Activated T-helper 1 cell treated with anti-CD3 and anti-CD28 coated beads, Interleukin-2, amount 50 U/mL, for 16 hours (primary cell): ENCODE measurements at regions not wholly inside any gene's neighbourhood (a gene's known extent, or its start where the extent isn't known, plus 50 kb on each side); places are given as distances from the start of the nearest gene placed in this dataset.

Source experiments
- DNase-seq, 2 donors: peaks; one replicate each; pipeline ENCODE4 v3.0.0-alpha.2; 2020; ENCODE audit warnings: low read depth in 1 of 2, low spot score in 1 of 2

DNA sequence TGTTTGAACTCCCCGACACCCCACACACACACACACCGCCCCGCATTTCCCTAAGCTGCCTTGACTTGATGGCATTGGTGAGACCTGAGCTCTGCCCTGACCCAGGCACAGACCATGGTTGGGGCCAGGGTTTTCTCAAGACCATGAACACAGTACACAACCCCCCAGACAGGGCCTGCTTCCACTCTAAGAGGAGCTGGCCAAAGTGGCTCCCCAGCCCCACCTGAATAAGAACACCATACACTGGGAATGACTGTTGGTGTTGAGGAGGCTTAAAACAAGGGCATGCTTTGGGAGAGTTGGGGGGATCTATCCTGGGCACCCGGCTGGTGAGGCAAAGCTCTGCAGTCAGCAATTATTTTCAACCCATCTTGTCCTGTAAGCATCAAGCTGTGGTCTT is 77.6 kb upstream of the SYT6 start:
- DNase-seq = no peak

DNA sequence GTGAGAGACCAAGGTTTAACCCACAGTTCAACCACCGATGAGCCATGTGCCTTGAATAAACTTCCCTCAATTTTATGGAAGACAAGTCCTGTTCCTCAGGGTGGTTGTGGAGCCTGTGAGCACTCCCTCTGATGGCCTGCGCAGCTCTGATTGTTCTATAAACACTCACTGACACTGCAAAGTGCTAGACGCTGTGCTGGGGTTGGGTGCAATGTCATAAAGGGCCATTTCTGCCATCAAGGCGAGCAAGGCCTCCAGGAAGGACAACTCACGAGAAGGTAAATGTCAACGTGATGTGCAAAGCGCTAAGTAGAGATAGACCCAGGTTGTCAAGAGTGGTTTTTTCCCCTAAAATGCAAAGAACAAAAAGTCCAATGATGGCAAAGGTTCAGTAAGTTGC is 75.7 kb upstream of the SYT6 start:
- DNase-seq = no peak

DNA sequence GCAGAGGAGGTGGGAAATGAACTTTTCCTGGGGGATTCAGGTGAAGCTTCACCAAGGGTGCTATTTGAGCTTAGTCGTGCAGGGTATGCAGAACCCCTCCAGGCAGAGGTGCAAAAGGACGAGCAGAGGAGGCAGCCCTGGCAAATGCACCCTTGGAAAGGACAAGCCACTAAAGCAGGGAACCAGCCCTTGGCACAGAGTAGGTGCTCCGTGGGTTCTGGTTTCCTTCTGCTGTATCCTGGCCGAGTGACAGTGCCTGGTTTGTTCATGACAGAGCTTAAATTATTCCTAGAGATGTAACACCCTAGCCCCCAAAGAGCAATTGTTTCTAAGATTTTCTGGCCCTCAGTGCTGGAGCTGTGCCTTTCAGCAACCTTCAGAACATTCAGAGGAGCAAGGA is 73.4 kb upstream of the SYT6 start:
- no peak for DNase-seq

DNA sequence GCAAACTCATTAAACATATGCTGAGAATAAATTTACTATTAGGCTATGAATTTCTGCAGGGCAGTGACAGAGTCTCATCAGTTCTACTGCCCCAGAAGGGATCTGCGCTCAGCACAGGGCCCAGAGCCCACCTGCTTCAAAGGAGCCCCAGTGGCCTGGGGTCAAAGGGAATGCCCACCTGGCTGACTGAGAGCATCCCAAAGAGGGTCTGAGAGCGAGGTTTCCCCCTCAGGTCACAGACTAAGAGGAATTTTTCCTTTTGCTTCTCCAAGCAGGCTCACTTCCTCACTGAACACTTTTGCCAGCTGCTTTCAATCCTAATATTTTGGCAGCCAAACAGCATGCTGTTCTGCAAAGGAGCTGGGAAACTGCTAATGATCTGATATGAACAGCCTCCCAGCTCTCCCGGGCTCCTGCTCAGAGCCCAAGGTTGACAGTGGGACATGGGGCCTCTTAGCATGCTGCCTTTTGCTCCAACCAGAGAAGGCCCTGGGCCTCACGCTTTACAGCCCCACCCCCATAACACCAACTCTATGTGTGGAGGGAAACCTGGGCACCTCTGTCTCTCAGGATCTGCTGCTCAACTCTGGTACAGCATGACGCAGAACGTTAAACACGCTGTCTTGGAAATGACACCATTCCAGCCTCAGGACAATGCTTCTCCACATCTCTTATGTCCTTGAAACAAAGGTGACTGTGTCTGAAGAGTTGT is 70.7 kb upstream of the SYT6 start:
- DNase-seq = no peak

DNA sequence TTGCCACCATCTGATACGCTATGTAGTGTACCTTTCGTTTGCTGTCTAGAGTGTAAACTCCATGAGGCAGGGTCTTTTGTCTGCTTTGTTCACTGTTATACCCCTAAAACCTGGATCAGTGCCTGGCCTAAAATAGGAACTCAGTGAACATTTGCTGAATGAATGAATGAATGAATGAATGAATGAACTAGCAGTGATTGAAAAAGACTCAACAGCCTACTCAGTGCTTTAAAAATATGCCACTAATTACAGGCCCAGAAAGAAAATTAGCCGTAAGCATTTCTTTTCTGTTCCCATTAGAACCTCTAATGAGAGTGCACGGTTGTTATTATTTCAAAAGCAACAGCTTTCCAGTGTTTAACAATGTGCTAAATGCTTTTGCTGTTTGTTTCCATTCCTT is 69.3 kb upstream of the SYT6 start:
- no peak for DNase-seq

DNA sequence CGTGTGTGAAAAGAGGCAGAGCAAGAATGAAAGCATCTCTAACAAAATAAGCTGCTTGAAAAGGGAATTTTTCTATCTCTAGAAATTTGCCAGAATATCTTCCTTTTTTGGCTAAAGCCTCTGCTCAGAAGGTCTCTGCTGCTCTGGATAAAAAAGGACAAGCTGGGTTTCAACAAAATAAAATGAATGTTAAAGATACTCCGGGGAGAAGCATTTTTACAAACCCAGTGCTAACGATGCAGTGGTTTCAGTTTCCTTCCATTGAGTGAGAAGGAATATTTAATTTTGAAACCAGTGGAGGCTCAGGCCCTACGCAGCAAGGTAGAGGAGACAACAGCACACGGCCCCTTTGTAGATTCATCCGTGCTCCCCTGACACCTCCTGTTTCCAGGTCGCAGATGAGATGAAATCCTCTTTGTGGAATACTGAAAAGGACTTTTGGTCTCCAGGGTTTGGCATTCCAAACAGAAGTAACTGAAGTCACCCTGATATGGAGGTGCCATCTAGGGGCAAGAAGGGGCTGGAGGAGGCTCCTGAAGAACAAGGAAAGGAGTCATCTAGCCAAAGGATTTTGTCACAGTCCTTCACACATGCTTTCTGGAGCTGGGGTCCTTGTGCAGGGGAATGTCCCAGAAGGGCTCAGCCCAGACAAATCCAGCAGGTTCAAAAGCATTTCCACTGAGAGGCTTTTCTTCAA is 65.7 kb upstream of the SYT6 start:
- no peak for DNase-seq

DNA sequence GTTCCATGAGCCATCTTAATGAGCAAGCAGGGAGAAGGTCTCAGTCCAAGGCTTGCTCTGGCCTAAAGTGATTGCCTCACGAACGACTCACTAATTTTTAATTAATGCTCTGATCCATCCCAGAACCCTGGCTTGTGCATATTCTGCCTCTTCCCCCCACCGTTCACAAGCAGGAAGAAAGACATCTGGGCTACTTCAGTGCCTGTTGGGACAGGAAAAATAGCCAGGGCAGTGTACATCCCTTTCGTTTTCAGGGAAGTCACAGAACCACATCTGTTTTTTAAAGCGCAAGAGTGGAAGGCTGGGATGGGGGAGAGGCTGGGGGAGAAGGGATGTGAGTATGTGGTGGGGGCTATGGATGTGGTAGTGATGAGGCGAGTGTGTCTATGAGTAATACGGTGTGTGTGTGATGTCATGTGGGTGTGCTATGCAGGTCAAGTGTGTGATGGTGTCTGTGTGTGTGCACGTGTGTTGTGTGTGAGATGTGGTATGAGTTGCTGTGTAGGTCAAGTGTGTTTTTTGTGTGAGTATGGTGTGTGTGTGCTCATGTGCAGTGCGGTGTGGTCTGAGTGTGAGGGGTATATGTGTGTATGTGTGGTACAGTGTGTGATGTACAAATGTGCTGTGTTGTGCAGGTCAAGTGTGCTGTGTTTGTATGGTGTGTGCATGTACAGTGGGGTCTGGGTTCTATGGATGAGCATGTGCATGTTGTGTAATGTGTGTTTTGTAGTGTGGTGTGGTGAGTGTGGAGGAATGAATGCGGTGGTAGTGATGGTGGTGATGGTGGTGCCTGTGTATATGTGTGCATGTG is 64.9 kb upstream of the SYT6 start:
- DNase-seq = no peak

DNA sequence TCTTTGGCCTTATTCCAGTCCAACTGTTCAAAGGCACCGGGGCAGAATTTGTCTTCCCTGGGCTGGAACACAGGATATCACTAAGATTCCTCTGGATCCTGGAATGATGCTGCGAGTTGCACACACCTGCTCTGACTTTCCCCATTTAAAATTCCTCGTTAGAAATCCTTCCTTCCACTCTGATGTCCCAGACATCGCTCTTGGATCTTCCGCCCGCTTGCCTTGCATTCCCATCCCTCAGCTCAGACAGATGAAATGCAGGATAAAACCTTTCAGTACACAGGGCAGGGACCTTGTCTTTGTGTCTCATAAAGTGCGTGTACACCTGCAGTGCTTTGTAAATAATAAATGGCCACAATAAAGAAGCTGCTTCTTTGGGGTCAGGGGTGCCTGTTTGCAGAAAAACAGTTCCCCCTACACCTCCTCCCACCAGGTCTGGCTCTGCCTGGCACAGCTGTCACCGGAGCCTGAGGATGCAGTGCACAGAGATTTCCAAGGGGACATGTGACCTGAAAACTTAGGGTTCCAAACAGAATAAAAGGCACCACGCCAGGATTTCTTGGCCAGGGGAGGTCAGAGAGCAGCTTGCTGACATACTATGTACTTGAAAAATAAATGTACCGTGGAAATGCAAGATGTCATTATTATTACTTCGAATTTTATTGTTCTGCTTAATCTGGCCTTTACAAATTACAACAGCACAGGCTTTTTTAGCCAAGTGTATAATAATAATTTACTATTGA is 62.9 kb upstream of the SYT6 start:
- DNase-seq = no peak

DNA sequence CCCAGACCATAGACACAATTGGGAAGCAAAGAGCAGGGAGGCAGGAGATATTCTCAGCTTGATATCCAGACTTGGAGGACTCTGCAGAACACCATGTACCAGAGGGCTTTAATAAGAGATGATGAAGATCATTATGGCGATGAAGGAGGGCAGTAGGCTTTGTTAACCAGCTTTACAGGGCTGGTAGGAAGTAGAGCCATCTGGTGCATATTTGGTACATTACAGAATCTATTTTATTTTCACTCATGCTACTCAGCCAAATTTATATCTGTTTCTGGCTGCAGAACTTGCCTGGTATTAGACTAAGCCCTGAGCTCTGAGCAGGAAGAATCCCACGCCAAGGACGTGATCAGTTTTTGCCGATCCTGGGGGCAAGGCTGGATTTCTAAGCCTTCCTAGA is 61.8 kb upstream of the SYT6 start:
- no peak for DNase-seq

DNA sequence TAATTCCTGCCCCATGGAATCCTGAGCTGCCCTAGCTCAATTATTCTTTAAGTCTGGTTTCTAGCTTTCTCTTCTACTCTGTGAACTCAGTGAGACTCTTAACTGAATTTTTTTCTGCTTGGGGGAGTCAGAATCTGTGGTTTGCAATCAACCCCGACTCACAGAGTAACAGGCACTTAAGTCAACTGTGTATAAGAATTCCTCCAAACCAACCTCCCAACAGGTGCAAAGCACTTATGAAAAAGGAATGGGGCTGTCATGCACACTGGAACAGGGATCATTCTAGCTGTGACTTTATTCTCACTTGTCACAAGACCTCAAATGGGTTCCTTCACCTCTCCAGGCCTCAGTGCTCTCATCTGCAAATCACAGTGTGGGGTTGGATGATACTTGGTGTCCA is 60.3 kb upstream of the SYT6 start:
- DNase-seq = no peak

DNA sequence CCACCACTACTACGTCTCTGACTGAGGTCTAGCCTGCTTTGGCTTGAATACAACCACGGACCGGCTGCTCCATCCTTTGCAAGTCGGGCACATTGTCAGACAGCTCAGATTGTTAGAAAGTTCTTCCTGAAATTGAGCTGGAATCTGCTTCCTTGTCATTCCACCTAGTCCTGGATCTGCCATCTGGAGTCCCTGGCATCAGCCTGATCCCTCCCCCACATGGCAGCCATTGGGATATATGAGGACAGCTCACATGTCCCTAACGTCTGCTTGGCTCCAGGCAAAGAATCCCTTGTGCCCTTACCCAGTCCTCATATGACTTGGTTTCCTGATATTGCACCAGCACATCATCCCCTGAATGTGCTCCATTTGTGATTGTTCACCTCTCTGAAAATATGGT is 56.3 kb upstream of the SYT6 start:
- DNase-seq = no peak

DNA sequence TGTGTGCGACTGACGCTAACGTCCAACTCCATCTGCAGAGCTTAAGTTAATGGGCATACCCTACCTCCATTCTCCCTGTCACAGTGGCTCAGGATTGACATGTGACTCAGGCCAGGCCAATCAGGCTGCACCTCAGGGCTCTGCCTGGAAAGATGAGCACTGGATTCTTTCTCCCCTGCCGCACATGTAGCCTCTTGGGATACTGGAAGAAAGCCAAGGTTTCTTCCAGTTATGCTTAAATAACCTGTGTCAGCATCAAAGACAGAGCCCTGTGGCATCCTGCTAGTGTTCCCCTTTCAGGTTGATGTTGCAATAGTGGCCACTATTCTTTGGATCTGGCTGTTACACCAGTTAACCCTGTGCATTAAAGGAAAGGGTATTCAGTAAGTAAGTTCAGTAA is 55.0 kb upstream of the SYT6 start:
- no peak for DNase-seq

DNA sequence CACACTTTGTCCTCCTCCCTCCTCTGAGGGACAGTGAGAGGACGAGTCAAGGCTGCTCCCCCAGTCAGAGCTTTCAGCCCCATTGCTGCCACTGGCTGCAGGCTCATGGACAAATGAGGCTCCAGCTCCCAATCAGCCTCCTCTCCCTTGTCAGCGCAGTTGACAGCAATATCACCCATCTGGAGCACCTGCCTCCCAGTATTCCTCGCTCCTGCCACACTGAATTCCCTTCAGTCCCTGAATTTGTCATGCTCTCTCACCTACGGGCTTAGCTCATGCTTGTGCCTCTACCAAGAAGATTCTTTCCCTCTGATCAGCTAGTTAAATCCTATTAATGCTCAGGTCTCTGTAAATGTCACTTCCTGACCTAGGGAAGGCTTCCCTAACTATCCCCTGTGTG is 54.4 kb upstream of the SYT6 start:
- DNase-seq = no peak

DNA sequence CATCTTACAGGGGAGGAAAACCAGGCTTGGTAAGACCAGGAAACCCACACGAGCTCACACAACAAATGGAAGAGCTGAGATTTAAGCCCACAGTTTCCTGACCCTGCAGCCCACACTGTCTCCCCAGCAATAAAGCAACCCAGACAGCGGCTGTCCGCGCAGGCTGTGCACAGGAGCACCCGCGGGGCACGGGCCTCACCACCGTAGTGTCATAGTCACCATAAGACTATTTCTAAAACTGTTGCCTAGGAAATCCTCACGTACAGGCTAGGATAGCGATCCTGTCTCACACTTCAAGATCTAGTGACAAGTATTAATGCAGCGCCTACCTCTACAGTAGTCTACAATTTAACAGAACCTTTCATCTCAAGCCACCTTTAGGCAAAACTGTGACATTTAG is 54.0 kb upstream of the SYT6 start:
- DNase-seq = no peak

DNA sequence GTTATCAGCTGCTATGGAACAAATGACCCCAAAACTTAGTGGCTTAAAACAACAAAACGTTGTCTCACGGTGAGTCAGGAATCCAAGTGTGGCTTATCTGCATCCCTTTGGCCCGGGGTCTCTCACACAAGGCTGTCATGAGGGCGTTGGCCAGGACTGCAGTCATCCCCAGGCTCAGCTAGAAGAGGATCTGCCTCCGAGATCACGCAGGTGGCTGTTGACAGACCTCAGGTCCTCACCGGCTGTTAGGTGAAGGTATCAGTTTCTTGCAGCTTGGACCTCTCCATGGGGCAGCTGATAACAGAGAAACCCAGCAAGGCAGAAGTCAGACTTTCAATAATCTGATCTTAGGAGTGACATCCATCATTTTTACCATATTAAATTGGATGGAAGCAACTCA is 52.7 kb upstream of the SYT6 start:
- DNase-seq = no peak

DNA sequence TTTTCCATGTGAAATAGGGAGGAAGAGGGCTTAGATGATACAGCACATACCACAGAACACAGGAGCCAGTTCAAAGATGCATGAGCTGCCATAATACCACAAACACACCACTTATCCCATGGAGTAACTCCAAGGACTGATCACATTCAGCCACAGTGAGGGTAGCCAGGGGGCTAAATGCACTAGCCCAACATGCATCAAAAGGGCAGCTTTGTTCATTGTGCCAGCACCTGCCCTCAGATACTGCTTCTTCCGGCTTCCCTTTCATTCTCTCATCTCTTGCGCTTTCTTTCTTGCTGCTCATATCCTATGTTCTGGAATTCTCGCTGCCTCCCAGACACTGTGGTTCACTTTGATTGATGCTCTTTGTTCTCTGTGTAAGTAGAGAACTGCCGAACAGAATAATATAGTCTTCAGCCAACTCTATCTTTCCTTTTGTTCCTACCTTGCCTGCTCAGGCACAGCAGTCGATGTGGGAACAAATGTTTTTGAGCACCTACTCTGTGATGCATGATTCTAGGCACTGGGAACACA is 50.0 kb upstream of the SYT6 start:
- no peak for DNase-seq
